Dermis microvascular lymphatic vessel endothelial cell (primary cell): ENCODE measurements at regions not wholly inside any gene's neighbourhood (a gene's known extent, or its start where the extent isn't known, plus 50 kb on each side); places are given as distances from the start of the nearest gene placed in this dataset.

Experiments used
- DNase-seq, 2 donors: peaks; one replicate each; pipeline versions ENCODE4 v3.0.0 to v3.0.0-alpha.2; 2010; ENCODE audit warnings: low read depth in 2 of 2

GRCh38 chr2:156845806-156846558 is 409.8 kb downstream of the GPD2 start:
- no peak for DNase-seq

GRCh38 chr2:156852210-156852609 is 405.3 kb upstream of the GALNT5 start:
- no peak for DNase-seq

GRCh38 chr2:156852681-156853080 is 404.8 kb upstream of the GALNT5 start:
- DNase-seq, result no peak

- no peak for DNase-seq
Observed at GRCh38 chr2:156864325-156864724, 393.2 kb upstream of the GALNT5 start.

- no peak for DNase-seq
Observed at GRCh38 chr2:156864753-156865152, 392.8 kb upstream of the GALNT5 start.

GRCh38 chr2:156867201-156867600 is 390.3 kb upstream of the GALNT5 start:
- DNase-seq, result no peak

GRCh38 chr2:156874707-156875106 is 382.8 kb upstream of the GALNT5 start:
- no peak for DNase-seq

- no peak for DNase-seq
Observed at GRCh38 chr2:156883804-156884203, 373.7 kb upstream of the GALNT5 start.

- no peak for DNase-seq
Observed at GRCh38 chr2:156884216-156884615, 373.3 kb upstream of the GALNT5 start.

GRCh38 chr2:156890529-156891148 is 366.9 kb upstream of the GALNT5 start:
- no peak for DNase-seq

- DNase-seq, result no peak
Observed at GRCh38 chr2:156891609-156892008, 365.9 kb upstream of the GALNT5 start.

GRCh38 chr2:156892467-156893281 is 364.8 kb upstream of the GALNT5 start:
- DNase-seq, result peak; percentile 18 to 35

- DNase-seq, result no peak
Observed at GRCh38 chr2:156896294-156896693, 361.2 kb upstream of the GALNT5 start.

GRCh38 chr2:156897548-156897947 is 360.0 kb upstream of the GALNT5 start:
- DNase-seq, result no peak

GRCh38 chr2:156901373-156902031 is 356.0 kb upstream of the GALNT5 start:
- DNase-seq, result no peak

- DNase-seq, result no peak
Observed at GRCh38 chr2:156903335-156903734, 354.2 kb upstream of the GALNT5 start.

GRCh38 chr2:156907806-156908205 is 349.7 kb upstream of the GALNT5 start:
- DNase-seq, result peak in 1 of 2 donors; percentile 21

GRCh38 chr2:156908825-156909224 is 348.7 kb upstream of the GALNT5 start:
- no peak for DNase-seq

GRCh38 chr2:156909983-156910382 is 347.5 kb upstream of the GALNT5 start:
- no peak for DNase-seq

- DNase-seq, result no peak
Observed at GRCh38 chr2:156915332-156915731, 342.2 kb upstream of the GALNT5 start.

GRCh38 chr2:156918410-156918809 is 339.1 kb upstream of the GALNT5 start:
- DNase-seq, result peak in 1 of 2 donors; percentile 12

- no peak for DNase-seq
Observed at GRCh38 chr2:156930423-156930822, 327.1 kb upstream of the GALNT5 start.
